Type B pancreatic cell (in vitro differentiated cells): ENCODE measurements at regions not wholly inside any gene's neighbourhood (a gene's known extent, or its start where the extent isn't known, plus 50 kb on each side); places are given as distances from the start of the nearest gene placed in this dataset.
A peak's percentile ranks its signal among the peaks of the same experiment; 100 is the strongest.

ENCODE experiments used
- DNase-seq: peaks from one replicate; pipeline ENCODE4 v3.0.0; 2021; ENCODE audit warnings: mixed read lengths; ENCODE audit not compliant: unreplicated experiment; ENCODE audit errors: extremely low spot score
- H3K27ac Mint-ChIP-seq: 2 replicates; pipeline ENCODE4 v1.8.0; 2021; ENCODE audit warnings: mild to moderate bottlenecking, mixed read lengths
- H3K27me3 Mint-ChIP-seq: 2 replicates; pipeline ENCODE4 v1.8.0; 2021; ENCODE audit warnings: mixed read lengths
- H3K36me3 Mint-ChIP-seq: 2 replicates; pipeline ENCODE4 v1.8.0; 2021; ENCODE audit warnings: mixed read lengths
- H3K4me1 Mint-ChIP-seq: one replicate; pipeline ENCODE4 v1.8.0; 2021; ENCODE audit warnings: mixed read lengths; ENCODE audit not compliant: unreplicated experiment
- H3K4me3 Mint-ChIP-seq: 2 replicates; pipeline ENCODE4 v1.8.0; 2021; ENCODE audit warnings: mild to moderate bottlenecking, mixed read lengths
- H3K9me3 Mint-ChIP-seq: 2 replicates; pipeline ENCODE4 v1.8.0; 2021; ENCODE audit warnings: mixed read lengths
- CTCF ChIP-seq: fragments of 200-600 bp; sonication (generic); conservative IDR thresholded peaks from 2 replicates; pipeline ENCODE4 v1.5.0; 2021; ENCODE audit warnings: antibody characterized with exemption, mild to moderate bottlenecking

- Mint-ChIP-seq H3K36me3 (no peaks in the 10 kb centered on the region), H3K4me1 (peaks cover 9% of the 10 kb centered on the region), H3K9me3 (no peaks in the 10 kb centered on the region), H3K27me3 (peaks cover 9% of the 10 kb centered on the region), H3K27ac (no peak overlapping the region), H3K4me3 (no peak overlapping the region)
- DNase-seq = no peak
- TF ChIP-seq CTCF = no peak
These were observed 56.1 kb upstream of the ELMO1 start for GRCh38 chr7:37504801-37505200.

GRCh38 chr7:37505750-37506353 lies 57.2 kb upstream of the ELMO1 start:
- H3K9me3 Mint-ChIP-seq = no peaks in the 10 kb centered on the region
- TF ChIP-seq CTCF = no peak
- H3K27me3 Mint-ChIP-seq = peaks cover 9% of the 10 kb centered on the region
- H3K4me3 Mint-ChIP-seq = no peak overlapping the region
- no peak overlapping the region for H3K27ac Mint-ChIP-seq
- H3K36me3 Mint-ChIP-seq = no peaks in the 10 kb centered on the region
- DNase-seq = no peak
- peaks cover 9% of the 10 kb centered on the region for H3K4me1 Mint-ChIP-seq

- no peak overlapping the region for H3K27ac Mint-ChIP-seq
- no peaks in the 10 kb centered on the region for H3K36me3 Mint-ChIP-seq
- no peak overlapping the region for H3K4me3 Mint-ChIP-seq
- peaks cover 9% of the 10 kb centered on the region for H3K27me3 Mint-ChIP-seq
- peaks cover 9% of the 10 kb centered on the region for H3K4me1 Mint-ChIP-seq
- no peak for DNase-seq
- no peak for TF ChIP-seq CTCF
- no peaks in the 10 kb centered on the region for H3K9me3 Mint-ChIP-seq
These were observed 59.5 kb upstream of the ELMO1 start for GRCh38 chr7:37508118-37508517.

- no peak for DNase-seq
These were observed 61.5 kb upstream of the ELMO1 start for GRCh38 chr7:37510043-37510634.

GRCh38 chr7:37511915-37512314 lies 63.3 kb upstream of the ELMO1 start:
- Mint-ChIP-seq H3K9me3 (no peaks in the 10 kb centered on the region), H3K27ac (no peak overlapping the region), H3K27me3 (peaks cover 10% of the 10 kb centered on the region), H3K4me1 (no peaks in the 10 kb centered on the region), H3K4me3 (no peak overlapping the region), H3K36me3 (no peaks in the 10 kb centered on the region)
- no peak for TF ChIP-seq CTCF
- no peak for DNase-seq

More at GRCh38 chr7:37510043-37510634, 61.5 kb upstream of the ELMO1 start:
- peak; percentile 78 for TF ChIP-seq CTCF
- no peaks in the 10 kb centered on the region for H3K36me3 Mint-ChIP-seq
- no peaks in the 10 kb centered on the region for H3K9me3 Mint-ChIP-seq
- H3K27ac Mint-ChIP-seq = no peak overlapping the region
- H3K27me3 Mint-ChIP-seq = peaks cover 9% of the 10 kb centered on the region
- peaks cover 3% of the 10 kb centered on the region for H3K4me1 Mint-ChIP-seq
- no peak overlapping the region for H3K4me3 Mint-ChIP-seq
